Liver (tissue), 7 donors: ENCODE measurements at regions not wholly inside any gene's neighbourhood (a gene's known extent, or its start where the extent isn't known, plus 50 kb on each side); places are given as distances from the start of the nearest gene placed in this dataset.

ENCODE experiments used
- DNase-seq: peaks from one replicate; pipeline ENCODE4 v3.0.0-alpha.2; 2017; ENCODE audit warnings: low spot score
- H3K27ac ChIP-seq, 2 donors: one replicate each; pipeline ENCODE4 v1.7.0; 2013; ENCODE audit warnings: inconsistent platforms in 2 of 2, low read length in 2 of 2, control low read depth in 1 of 2, low read depth in 1 of 2, mild to moderate bottlenecking in 1 of 2
- H3K27me3 ChIP-seq, 4 donors: one replicate each; pipeline versions ENCODE4 v1.6.1 to v1.7.0; 2013; ENCODE audit warnings: low read length in 3 of 4, inconsistent platforms in 1 of 4, mild to moderate bottlenecking in 1 of 4, moderate library complexity in 1 of 4; ENCODE audit not compliant: control insufficient read depth in 4 of 4, insufficient read depth in 4 of 4
- H3K36me3 ChIP-seq, 4 donors: one replicate each; pipeline versions ENCODE4 v1.6.1 to v1.7.0; 2013; ENCODE audit warnings: low read length in 3 of 4, mild to moderate bottlenecking in 3 of 4, low read depth in 1 of 4, moderate library complexity in 1 of 4; ENCODE audit not compliant: control insufficient read depth in 4 of 4, insufficient read depth in 3 of 4
- H3K4me1 ChIP-seq, 4 donors: one replicate each; pipeline versions ENCODE4 v1.6.1 to v1.7.0; 2013; ENCODE audit warnings: low read length in 3 of 4, mild to moderate bottlenecking in 3 of 4, moderate library complexity in 1 of 4; ENCODE audit not compliant: control insufficient read depth in 4 of 4, insufficient read depth in 4 of 4
- H3K4me3 ChIP-seq, 3 donors: one replicate each; pipeline versions ENCODE4 v1.6.1 to v1.7.0; 2013; ENCODE audit warnings: low read length in 3 of 3, control low read depth in 1 of 3, low read depth in 1 of 3, mild to moderate bottlenecking in 1 of 3
- H3K9ac ChIP-seq, 2 donors: one replicate each; pipeline ENCODE4 v1.7.0; 2013; ENCODE audit warnings: low read length in 2 of 2, mild to moderate bottlenecking in 2 of 2, moderate library complexity in 2 of 2, control low read depth in 1 of 2, low read depth in 1 of 2
- H3K9me3 ChIP-seq, 4 donors: one replicate each; pipeline versions ENCODE4 v1.6.1 to v1.7.0; 2013; ENCODE audit warnings: low read length in 3 of 4; ENCODE audit not compliant: control insufficient read depth in 4 of 4
- EGR1 ChIP-seq, 2 donors: IDR thresholded peaks; 2 replicates each; pipeline ENCODE4 v1.6.1; 2016 to 2018; ENCODE audit warnings: antibody characterized with exemption in 2 of 2, low read depth in 2 of 2
- FOXA1 ChIP-seq: IDR thresholded peaks from 2 replicates; pipeline ENCODE4 v1.6.1; 2016; ENCODE audit warnings: antibody characterized with exemption
- FOXA2 ChIP-seq: IDR thresholded peaks from 2 replicates; pipeline ENCODE4 v1.6.1; 2016; ENCODE audit warnings: antibody characterized with exemption
- GABPA ChIP-seq, 2 donors: IDR thresholded peaks in 1 of 2; conservative IDR thresholded peaks in 1 of 2; 2 replicates each; pipeline ENCODE4 v1.6.1; 2016; ENCODE audit warnings: antibody characterized with exemption in 2 of 2, mild to moderate bottlenecking in 1 of 2, moderate library complexity in 1 of 2
- HNF4A ChIP-seq, 2 donors: conservative IDR thresholded peaks; 2 replicates each; pipeline ENCODE4 v1.6.1; 2016; ENCODE audit warnings: antibody characterized with exemption in 2 of 2, mild to moderate bottlenecking in 2 of 2
- HNF4G ChIP-seq: IDR thresholded peaks from 2 replicates; pipeline ENCODE4 v1.6.1; 2016; ENCODE audit warnings: antibody characterized with exemption
- JUND ChIP-seq, 2 donors: IDR thresholded peaks; 2 replicates each; pipeline ENCODE4 v1.6.1; 2016; ENCODE audit warnings: antibody characterized with exemption in 2 of 2
- MAX ChIP-seq: IDR thresholded peaks from 2 replicates; pipeline ENCODE4 v1.6.1; 2016; ENCODE audit warnings: antibody characterized with exemption
- NR2F2 ChIP-seq: IDR thresholded peaks from 2 replicates; pipeline ENCODE4 v1.6.1; 2016; ENCODE audit warnings: antibody characterized with exemption
- RAD21 ChIP-seq, 2 donors: IDR thresholded peaks; 2 replicates each; pipeline ENCODE4 v1.6.1; 2016; ENCODE audit warnings: antibody characterized with exemption in 2 of 2, mild to moderate bottlenecking in 2 of 2
- RXRA ChIP-seq, 2 donors: IDR thresholded peaks; 2 replicates each; pipeline ENCODE4 v1.6.1; 2017 to 2018; ENCODE audit warnings: antibody characterized with exemption in 2 of 2, mild to moderate bottlenecking in 1 of 2
- SP1 ChIP-seq: IDR thresholded peaks from 2 replicates; pipeline ENCODE4 v1.6.1; 2018; ENCODE audit warnings: antibody characterized with exemption, mild to moderate bottlenecking
- TAF1 ChIP-seq: conservative IDR thresholded peaks from 2 replicates; pipeline ENCODE4 v1.6.1; 2016; ENCODE audit warnings: antibody characterized with exemption, mild to moderate bottlenecking
- YY1 ChIP-seq: IDR thresholded peaks from 2 replicates; pipeline ENCODE4 v1.6.1; 2016; ENCODE audit warnings: antibody characterized with exemption, mild to moderate bottlenecking
- WGBS: extraction: QIAGEN DNeasy Blood & Tissue Kit; methylation state at CpG from one replicate; pipeline ENCODE4 v1.1.7; 2013; 5-methylcytosine and 5-hydroxymethylcytosine counted together
- TF ChIP-seq, protein P1 (sequence below): IDR thresholded peaks from 2 replicates; pipeline ENCODE4 v1.6.1; 2016; ENCODE audit warnings: antibody characterized with exemption
- TF ChIP-seq, protein P2 (sequence below): IDR thresholded peaks from 2 replicates; pipeline ENCODE4 v1.6.1; 2016; ENCODE audit warnings: antibody characterized with exemption
- donor health status: healthy.
- donor health status: healthy.
- donor health status: healthy.
- donor health status: healthy.

- Histone ChIP-seq H3K4me1 (no peaks in the 10 kb centered on the region), H3K9ac (no peak overlapping the region), H3K27ac (no peak overlapping the region), H3K36me3 (no peaks in the 10 kb centered on the region), H3K4me3 (no peak overlapping the region), H3K9me3 (no peaks in the 10 kb centered on the region), H3K27me3 (no peaks in the 10 kb centered on the region)
- TF ChIP-seq NR2F2: no peak
- TF ChIP-seq YY1: no peak
- TF ChIP-seq MAX: no peak
- TF ChIP-seq, protein P1, sequence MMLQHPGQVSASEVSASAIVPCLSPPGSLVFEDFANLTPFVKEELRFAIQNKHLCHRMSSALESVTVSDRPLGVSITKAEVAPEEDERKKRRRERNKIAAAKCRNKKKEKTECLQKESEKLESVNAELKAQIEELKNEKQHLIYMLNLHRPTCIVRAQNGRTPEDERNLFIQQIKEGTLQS: no peak
- no peak for TF ChIP-seq RXRA (IDR thresholded peaks at IDR 0.05)
- no peak for TF ChIP-seq SP1
- TF ChIP-seq EGR1 (IDR thresholded peaks at IDR 0.05; ENCODE audit: low read depth in 2 of 2): no peak
- TF ChIP-seq GABPA (IDR thresholded peaks at IDR 0.05 in 1 of 2, conservative IDR thresholded peaks at IDR 0.05 in 1 of 2): no peak
- TF ChIP-seq, protein P2, sequence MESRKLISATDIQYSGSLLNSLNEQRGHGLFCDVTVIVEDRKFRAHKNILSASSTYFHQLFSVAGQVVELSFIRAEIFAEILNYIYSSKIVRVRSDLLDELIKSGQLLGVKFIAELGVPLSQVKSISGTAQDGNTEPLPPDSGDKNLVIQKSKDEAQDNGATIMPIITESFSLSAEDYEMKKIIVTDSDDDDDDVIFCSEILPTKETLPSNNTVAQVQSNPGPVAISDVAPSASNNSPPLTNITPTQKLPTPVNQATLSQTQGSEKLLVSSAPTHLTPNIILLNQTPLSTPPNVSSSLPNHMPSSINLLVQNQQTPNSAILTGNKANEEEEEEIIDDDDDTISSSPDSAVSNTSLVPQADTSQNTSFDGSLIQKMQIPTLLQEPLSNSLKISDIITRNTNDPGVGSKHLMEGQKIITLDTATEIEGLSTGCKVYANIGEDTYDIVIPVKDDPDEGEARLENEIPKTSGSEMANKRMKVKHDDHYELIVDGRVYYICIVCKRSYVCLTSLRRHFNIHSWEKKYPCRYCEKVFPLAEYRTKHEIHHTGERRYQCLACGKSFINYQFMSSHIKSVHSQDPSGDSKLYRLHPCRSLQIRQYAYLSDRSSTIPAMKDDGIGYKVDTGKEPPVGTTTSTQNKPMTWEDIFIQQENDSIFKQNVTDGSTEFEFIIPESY: no peak
- TF ChIP-seq FOXA2: no peak
- no peak for TF ChIP-seq TAF1
- DNase-seq: no peak
- 89% methylated on average over 3 of the region's 3 CpGs for WGBS
Observed at GRCh38 chr13:108084840-108085239, 130.5 kb downstream of the LIG4 start.

- H3K4me3 ChIP-seq: no peak overlapping the region
- H3K9me3 ChIP-seq: no peaks in the 10 kb centered on the region
- no peak overlapping the region for H3K27ac ChIP-seq
- WGBS: 19% methylated on average over 2 of the region's 2 CpGs
- H3K27me3 ChIP-seq: no peaks in the 10 kb centered on the region
- H3K9ac ChIP-seq: no peak overlapping the region
- DNase-seq: no peak
- no peaks in the 10 kb centered on the region for H3K36me3 ChIP-seq
- TF ChIP-seq HNF4A (conservative IDR thresholded peaks at IDR 0.05): no peak
- TF ChIP-seq RAD21 (IDR thresholded peaks at IDR 0.05): no peak
- no peak for TF ChIP-seq NR2F2
- TF ChIP-seq JUND (IDR thresholded peaks at IDR 0.05): no peak
- no peak for TF ChIP-seq RXRA (IDR thresholded peaks at IDR 0.05)
- no peak for TF ChIP-seq FOXA1
- TF ChIP-seq MAX: no peak
- TF ChIP-seq FOXA2: no peak
- TF ChIP-seq TAF1: no peak
- no peak for TF ChIP-seq GABPA (IDR thresholded peaks at IDR 0.05 in 1 of 2, conservative IDR thresholded peaks at IDR 0.05 in 1 of 2)
- no peaks in the 10 kb centered on the region for H3K4me1 ChIP-seq
Observed at GRCh38 chr13:108083056-108083455, 132.3 kb downstream of the LIG4 start.

DNA sequence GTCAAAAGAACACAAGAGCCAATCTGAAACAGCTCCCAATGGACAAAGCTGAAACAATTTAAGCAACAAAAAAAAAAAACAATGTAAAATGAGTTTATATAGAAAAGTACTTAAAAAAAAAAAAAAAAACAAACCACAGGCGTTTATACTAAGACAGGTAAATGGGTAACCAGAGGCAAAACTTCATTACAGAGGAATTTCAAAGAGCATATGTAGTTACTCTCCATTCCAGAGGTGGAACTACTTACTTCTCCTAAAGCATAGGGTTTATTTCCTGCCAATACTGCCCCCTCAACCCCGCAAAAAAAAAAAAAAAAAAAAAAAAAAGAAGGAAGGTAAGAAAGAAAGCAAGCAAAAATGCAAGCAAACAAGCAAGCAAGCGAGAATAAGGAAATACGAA lies 132.9 kb downstream of the LIG4 start:
- Histone ChIP-seq H3K9me3 (no peaks in the 10 kb centered on the region), H3K27ac (no peak overlapping the region), H3K4me1 (no peaks in the 10 kb centered on the region), H3K9ac (no peak overlapping the region), H3K36me3 (no peaks in the 10 kb centered on the region), H3K4me3 (no peak overlapping the region), H3K27me3 (no peaks in the 10 kb centered on the region)
- TF ChIP-seq HNF4A (conservative IDR thresholded peaks at IDR 0.05) (no peak), HNF4G (no peak), RXRA (IDR thresholded peaks at IDR 0.05) (no peak), GABPA (IDR thresholded peaks at IDR 0.05 in 1 of 2, conservative IDR thresholded peaks at IDR 0.05 in 1 of 2) (no peak)
- TF ChIP-seq, protein P1: no peak
- DNase-seq: no peak
- 74% methylated on average over 4 of the region's 4 CpGs for WGBS
